ENCODE measurements at regions not wholly inside any gene's neighbourhood (a gene's known extent, or its start where the extent isn't known, plus 50 kb on each side); places are given as distances from the start of the nearest gene placed in this dataset.

- no TSS peak for BruUV-seq (replicated peaks)
- no peaks in the 10 kb centered on the region for H3K4me1 ChIP-seq (ENCODE audit: insufficient read depth, low read length, poor library complexity, severe bottlenecking)
- intact Hi-C loops (cut with micrococcal nuclease; ENCODE audit: unreplicated experiment): no loop called here
- TF ChIP-seq, protein P1, sequence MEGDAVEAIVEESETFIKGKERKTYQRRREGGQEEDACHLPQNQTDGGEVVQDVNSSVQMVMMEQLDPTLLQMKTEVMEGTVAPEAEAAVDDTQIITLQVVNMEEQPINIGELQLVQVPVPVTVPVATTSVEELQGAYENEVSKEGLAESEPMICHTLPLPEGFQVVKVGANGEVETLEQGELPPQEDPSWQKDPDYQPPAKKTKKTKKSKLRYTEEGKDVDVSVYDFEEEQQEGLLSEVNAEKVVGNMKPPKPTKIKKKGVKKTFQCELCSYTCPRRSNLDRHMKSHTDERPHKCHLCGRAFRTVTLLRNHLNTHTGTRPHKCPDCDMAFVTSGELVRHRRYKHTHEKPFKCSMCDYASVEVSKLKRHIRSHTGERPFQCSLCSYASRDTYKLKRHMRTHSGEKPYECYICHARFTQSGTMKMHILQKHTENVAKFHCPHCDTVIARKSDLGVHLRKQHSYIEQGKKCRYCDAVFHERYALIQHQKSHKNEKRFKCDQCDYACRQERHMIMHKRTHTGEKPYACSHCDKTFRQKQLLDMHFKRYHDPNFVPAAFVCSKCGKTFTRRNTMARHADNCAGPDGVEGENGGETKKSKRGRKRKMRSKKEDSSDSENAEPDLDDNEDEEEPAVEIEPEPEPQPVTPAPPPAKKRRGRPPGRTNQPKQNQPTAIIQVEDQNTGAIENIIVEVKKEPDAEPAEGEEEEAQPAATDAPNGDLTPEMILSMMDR (conservative IDR thresholded peaks at IDR 0.05; ENCODE audit: low read length): no peak
- no peak for TF ChIP-seq EZH2phosphoT487 (IDR thresholded peaks at IDR 0.05; ENCODE audit: borderline replicate concordance, low read depth, low read length)
- no peaks in the 10 kb centered on the region for H4K20me1 ChIP-seq (ENCODE audit: insufficient read depth, low read length)
- no peak for DNase-seq (ENCODE audit: low spot score)
- H3K4me2 ChIP-seq (ENCODE audit: low read length): no peak overlapping the region
- no peak overlapping the region for H3K27ac ChIP-seq (ENCODE audit: low read depth, low read length, poor library complexity, severe bottlenecking)
- no peaks in the 10 kb centered on the region for H3K79me2 ChIP-seq (ENCODE audit: insufficient read depth, low read depth, low read length)
- POLR2A ChIA-PET: interaction anchor here (1.1 to 1.2 kb wide), 2 partner anchors 11 to 55 kb away, joined by 3 read pairs; no protein-coding TSS in a partner anchor
- no peak overlapping the region for H3K4me3 ChIP-seq (ENCODE audit: low read depth, low read length, poor library complexity, severe bottlenecking)
- H3K36me3 ChIP-seq (ENCODE audit: insufficient read depth, low read length): no peaks in the 10 kb centered on the region
- H3K9me2 ChIP-seq (ENCODE audit: insufficient read depth, low read length): no peaks in the 10 kb centered on the region
- CTCF ChIA-PET (ENCODE audit: unreplicated experiment): no interaction called here
- no peak overlapping the region for H2AFZ ChIP-seq (ENCODE audit: low read length)
- H3K9me3 ChIP-seq (ENCODE audit: low read length): no peaks in the 10 kb centered on the region
These were observed 622.5 kb downstream of the ANKRD50 start for GRCh38 chr4:124090021-124090420.

GRCh38 chr4:124092101-124092500, 620.4 kb downstream of the ANKRD50 start:
- CTCF ChIA-PET (ENCODE audit: unreplicated experiment): no interaction called here
- POLR2A ChIA-PET: no interaction called here
- Histone ChIP-seq H3K9me2 (ENCODE audit: insufficient read depth, low read length) (no peaks in the 10 kb centered on the region), H3K27ac (ENCODE audit: low read depth, low read length, poor library complexity, severe bottlenecking) (no peak overlapping the region), H3K36me3 (ENCODE audit: insufficient read depth, low read length) (no peaks in the 10 kb centered on the region), H3K79me2 (ENCODE audit: insufficient read depth, low read depth, low read length) (no peaks in the 10 kb centered on the region), H3K4me3 (ENCODE audit: low read depth, low read length, poor library complexity, severe bottlenecking) (no peak overlapping the region), H4K20me1 (ENCODE audit: insufficient read depth, low read length) (no peaks in the 10 kb centered on the region), H3K4me2 (ENCODE audit: low read length) (no peak overlapping the region), H3K9me3 (ENCODE audit: low read length) (no peaks in the 10 kb centered on the region), H3K4me1 (ENCODE audit: insufficient read depth, low read length, poor library complexity, severe bottlenecking) (no peaks in the 10 kb centered on the region), H2AFZ (ENCODE audit: low read length) (no peak overlapping the region)
- BruUV-seq (replicated peaks): no TSS peak
- no peak for TF ChIP-seq EZH2phosphoT487 (IDR thresholded peaks at IDR 0.05; ENCODE audit: borderline replicate concordance, low read depth, low read length)
- TF ChIP-seq, protein P1 (conservative IDR thresholded peaks at IDR 0.05; ENCODE audit: low read length): no peak
- no peak for DNase-seq (ENCODE audit: low spot score)
- intact Hi-C loops (cut with micrococcal nuclease; ENCODE audit: unreplicated experiment): no loop called here

GRCh38 chr4:124092541-124092984, 620.0 kb downstream of the ANKRD50 start:
- Histone ChIP-seq H3K4me1 (ENCODE audit: insufficient read depth, low read length, poor library complexity, severe bottlenecking) (no peaks in the 10 kb centered on the region), H3K9me3 (ENCODE audit: low read length) (no peaks in the 10 kb centered on the region), H3K36me3 (ENCODE audit: insufficient read depth, low read length) (no peaks in the 10 kb centered on the region), H2AFZ (ENCODE audit: low read length) (no peak overlapping the region), H4K20me1 (ENCODE audit: insufficient read depth, low read length) (no peaks in the 10 kb centered on the region), H3K4me3 (ENCODE audit: low read depth, low read length, poor library complexity, severe bottlenecking) (no peak overlapping the region), H3K79me2 (ENCODE audit: insufficient read depth, low read depth, low read length) (no peaks in the 10 kb centered on the region), H3K9me2 (ENCODE audit: insufficient read depth, low read length) (no peaks in the 10 kb centered on the region), H3K4me2 (ENCODE audit: low read length) (no peak overlapping the region), H3K27ac (ENCODE audit: low read depth, low read length, poor library complexity, severe bottlenecking) (no peak overlapping the region)
- DNase-seq (ENCODE audit: low spot score): no peak
- TF ChIP-seq, protein P1 (conservative IDR thresholded peaks at IDR 0.05; ENCODE audit: low read length): no peak
- no peak for TF ChIP-seq EZH2phosphoT487 (IDR thresholded peaks at IDR 0.05; ENCODE audit: borderline replicate concordance, low read depth, low read length)
- POLR2A ChIA-PET: interaction anchor here (0.6 kb wide), 1 partner anchor 1238 kb away, joined by 3 read pairs; no protein-coding TSS in a partner anchor
- CTCF ChIA-PET (ENCODE audit: unreplicated experiment): no interaction called here
- intact Hi-C loops (cut with micrococcal nuclease; ENCODE audit: unreplicated experiment): no loop called here
- BruUV-seq (replicated peaks): no TSS peak

Measured in OCI-LY7 (cell line).